GM21825 (cell line): ENCODE measurements at regions not wholly inside any gene's neighbourhood (a gene's known extent, or its start where the extent isn't known, plus 50 kb on each side); places are given as distances from the start of the nearest gene placed in this dataset.

Experiments
- ATAC-seq: cut with Tn5 transposase; IDR thresholded peaks from one replicate; pipeline ENCODE4 v1.9.1; 2021; ENCODE audit warnings: mild to moderate bottlenecking, moderate library complexity; ENCODE audit not compliant: unreplicated experiment

DNA sequence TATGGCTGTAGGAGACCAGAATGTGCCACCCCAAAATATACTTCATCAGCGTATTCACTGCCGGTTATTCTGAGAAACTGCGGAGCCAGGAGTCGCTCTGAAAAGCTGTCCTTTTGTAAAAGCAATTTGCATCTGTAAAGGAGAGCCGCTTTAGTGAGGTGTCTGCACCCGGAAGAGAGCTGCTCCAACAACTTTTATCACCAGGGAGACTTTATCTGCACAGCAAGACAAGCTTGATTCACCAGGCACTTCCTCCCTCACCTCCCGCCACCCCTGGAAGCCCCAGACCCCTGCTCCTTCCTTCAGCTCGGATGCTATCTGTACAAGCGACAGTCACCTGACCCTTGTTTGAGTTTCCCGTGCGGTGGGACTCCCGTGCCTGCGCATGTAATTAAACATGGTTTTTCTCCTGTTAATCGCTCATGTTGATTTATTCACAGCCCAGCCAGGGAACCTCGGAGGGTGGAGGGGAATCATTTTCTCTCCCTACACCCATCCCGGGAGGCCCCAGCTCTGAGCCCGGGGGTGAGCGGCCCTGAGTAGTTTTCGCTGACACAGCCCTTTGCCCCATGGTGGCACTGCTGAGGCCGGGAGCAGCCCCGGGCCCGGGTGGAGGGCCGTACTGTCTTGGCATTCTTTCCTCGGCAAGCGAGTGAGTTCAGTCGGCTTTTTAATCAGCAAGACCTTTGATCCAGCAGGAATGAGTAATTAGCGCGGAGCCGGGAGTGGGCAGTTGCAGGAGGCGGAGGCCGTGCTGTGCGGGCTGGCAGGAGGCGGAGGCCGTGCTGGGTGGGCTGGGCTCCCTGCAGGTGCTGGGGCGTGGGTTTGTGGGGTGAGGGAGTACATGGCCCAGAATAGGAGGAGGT, 222.7 kb upstream of the CIBAR2 start:
- no peak for ATAC-seq

DNA sequence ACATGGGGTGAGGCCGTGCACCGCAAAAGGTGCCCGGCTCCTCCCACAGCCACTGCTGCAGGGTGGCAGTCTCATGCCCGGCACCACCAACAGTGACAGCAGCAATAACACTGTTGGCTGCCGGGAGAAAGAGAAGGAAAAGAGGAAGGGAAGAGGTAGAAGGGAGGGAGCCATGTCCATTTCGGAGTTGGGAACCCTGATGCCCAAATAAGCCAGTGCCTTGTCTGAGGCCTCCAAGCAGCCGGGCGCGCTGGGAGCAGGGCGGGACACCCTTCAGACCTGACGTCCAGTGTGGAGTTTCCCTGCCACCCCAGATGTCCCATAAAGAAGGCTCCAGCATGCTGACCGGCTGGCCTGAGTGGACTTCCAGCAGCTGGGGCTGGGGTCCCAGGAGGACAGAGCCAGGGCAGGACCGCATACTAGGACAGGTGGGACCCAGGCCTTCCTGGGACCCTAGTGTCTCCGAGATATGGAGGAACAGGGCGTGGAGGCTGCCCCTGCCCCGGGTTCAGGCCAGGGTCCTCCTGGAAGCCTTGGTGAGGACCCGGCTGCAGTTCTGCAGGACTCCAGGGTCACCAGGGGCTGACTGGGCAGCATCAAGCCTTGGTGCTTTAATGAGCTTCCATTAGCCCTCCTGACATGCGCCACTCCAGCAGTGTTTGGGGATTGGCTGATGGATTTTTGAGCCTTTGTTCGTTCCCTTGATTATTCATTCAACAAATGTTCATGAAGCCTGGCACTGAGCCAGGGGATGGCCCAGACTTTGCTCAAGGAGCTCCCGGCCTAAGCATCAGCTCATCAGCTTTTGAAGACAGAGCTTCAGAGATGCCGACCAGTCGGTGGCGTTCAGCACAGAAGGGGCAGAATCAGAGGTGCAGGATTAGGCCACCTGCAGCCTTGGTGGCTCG, 223.6 kb upstream of the CIBAR2 start:
- ATAC-seq: no peak

DNA sequence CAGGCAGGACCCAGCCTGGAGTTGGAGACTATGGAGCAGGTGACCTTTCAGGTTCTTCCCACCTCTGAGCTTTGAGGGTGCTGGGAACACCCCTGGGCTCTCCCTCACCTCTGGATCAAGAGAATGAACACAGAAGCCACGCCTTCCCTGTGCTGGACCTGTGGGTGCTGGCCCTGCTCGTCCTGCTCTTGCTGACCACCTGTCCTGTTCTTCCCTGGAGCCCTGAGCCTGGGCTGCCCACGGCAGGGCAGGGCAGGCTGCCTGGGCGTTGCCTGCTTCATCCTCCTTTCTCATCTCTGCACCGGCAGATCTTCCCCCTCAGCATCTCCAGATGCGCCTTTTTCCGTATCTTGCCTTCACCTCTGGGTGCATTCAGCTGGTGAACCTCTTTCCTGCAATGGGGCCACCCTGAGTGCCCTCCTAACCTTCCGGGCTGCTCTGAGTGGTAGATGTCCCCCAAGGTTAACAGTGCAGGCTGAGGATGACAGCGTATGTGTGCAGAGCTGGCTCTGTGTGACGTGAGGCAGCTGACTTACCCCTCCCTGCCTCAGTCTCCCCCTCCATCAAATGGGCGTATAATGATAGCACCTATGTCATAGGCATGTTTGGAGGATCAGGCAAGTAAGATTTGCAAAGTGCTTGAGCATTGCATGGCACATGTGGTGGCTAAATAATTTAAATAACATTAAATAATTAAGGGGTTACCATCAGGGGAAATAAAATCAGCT, 225.8 kb upstream of the CIBAR2 start:
- ATAC-seq: no peak

DNA sequence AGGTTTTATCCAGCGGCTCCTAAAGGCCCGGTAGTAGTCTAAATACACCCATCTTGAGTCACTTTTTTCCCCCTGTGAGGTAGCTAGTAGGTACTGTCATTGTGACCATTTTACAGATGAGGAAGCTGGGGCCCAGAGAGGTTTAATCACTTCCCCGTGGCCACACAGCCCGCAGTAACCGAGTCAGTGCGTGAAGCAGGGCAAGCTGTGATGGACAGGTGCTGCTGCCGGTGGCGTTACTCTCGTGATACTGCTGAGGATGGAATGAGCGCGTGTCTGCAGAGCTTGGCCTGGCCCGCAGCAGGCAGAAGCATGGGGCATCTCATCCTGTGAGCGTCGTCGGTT, 226.3 kb upstream of the CIBAR2 start:
- no peak for ATAC-seq

DNA sequence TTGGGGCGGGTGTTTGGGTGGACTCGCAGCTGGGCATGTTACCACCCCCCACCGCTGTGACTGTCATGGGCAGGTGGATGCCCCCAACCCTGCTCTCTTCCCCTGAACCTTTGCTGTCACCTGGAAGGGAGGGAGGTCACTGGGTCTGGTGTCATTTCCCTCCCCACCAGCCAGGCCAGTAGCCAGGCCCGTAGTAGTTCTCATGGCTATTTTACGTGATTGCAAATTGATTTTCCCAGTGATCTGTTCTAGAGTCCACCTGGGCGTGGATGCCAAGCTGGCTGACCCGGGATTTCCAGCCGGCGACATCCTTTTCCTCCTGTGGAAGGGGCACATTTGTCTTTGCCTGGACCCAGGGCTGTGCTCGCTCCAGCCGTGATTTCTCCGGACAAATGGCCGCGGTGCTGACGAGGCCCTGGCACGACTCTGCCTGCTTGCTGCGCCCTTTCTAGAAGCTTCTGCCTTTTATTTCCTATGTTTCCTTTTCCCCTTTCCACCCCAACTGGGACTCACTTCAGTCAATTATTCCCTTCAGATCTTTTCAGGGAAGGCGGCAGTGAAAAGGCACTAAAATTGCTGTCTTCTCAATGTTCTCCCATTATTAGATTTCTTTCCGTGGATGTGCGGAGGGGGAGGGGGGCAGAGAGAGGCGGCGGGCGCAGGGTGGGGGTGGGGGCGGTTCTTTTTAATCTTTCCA, 226.9 kb upstream of the CIBAR2 start:
- no peak for ATAC-seq

DNA sequence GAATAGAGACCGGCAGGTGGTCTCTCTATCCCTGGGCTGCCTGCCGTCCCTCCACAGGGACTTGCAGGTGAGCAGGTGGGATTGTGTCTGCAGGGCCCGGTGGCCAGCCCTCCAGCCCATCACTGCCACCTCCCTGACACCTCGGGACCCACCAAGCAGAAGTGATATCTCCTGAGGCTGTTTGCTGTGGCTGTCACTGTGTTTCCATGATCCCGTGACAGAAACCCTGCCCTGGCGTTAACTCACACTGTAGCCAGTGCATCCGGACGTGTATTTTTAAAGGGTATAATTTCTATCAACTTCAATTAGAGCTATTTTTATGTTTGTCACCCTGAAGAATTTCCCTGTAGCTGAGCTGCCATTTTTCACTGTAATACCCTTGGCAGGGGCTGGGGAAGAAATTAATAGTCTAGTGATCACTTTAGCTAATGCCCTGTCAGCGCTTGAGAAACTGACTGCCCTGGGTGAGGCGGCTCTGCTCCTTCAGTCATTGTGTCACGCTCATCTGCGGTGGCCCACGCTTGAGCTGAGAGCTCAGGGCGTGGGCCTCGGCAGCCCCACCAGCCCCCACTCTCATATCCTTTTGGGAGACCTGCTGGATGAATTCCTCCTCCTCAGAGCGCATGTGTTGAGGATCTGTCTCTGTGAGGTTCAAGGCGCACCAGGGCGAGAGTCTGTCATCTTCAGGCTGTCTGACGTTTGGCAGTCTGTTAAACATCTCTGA, 229.9 kb upstream of the CIBAR2 start:
- ATAC-seq: no peak

DNA sequence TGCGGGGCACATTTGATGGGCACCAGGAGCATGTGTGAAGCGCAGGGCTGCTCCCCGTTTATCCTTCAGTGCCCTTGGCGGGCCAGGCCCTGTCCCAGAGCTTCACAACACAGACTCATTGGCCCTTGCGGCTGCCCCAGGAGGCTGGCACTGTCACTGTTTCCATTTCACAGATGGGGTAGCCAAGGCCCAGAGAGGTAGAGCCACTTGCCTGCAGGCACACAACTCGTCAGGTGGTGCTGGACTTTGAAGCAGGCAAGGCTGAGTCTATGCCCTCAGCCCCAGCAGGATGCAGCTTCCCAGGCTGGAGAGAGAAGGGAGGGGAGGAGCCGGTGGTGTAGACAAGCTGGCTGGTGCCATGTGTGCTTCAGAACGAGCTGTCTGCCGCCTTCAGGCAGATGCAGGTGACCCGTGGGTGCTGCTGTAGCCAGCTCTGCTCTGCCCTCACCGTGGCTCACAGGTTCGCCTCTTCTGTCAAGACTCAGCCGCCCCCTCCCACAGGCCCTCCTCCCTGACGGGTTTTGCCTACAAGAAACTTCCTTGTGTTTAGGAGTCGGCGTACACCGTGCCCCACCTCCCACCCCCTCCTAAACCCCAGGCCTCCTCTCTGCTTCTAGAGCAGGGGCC, 232.3 kb upstream of the CIBAR2 start:
- ATAC-seq: no peak

DNA sequence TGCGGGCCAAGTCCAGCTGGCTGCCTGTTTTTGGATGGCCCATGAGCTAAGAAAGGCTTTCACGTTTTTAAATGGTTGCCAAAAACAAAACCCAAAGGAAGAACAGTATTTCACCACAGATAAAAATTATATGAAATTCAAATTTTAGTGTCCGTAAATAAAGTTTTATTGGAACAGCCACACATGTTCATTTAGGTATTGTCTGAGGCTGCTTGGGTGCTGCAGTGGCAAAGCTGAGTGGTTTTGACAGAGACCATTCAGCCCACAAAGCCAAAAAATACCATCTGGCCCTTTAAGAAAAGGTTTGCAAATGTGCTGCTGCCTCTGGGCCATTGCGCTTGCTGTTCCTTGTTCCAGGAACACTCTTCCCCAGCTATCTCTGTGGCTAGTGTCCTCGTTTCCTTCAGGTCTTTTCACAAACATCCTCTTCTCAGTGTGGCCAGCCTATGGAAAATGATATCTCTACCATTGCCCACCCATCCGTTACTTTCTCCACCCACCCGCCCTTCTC, 232.9 kb upstream of the CIBAR2 start:
- no peak for ATAC-seq

DNA sequence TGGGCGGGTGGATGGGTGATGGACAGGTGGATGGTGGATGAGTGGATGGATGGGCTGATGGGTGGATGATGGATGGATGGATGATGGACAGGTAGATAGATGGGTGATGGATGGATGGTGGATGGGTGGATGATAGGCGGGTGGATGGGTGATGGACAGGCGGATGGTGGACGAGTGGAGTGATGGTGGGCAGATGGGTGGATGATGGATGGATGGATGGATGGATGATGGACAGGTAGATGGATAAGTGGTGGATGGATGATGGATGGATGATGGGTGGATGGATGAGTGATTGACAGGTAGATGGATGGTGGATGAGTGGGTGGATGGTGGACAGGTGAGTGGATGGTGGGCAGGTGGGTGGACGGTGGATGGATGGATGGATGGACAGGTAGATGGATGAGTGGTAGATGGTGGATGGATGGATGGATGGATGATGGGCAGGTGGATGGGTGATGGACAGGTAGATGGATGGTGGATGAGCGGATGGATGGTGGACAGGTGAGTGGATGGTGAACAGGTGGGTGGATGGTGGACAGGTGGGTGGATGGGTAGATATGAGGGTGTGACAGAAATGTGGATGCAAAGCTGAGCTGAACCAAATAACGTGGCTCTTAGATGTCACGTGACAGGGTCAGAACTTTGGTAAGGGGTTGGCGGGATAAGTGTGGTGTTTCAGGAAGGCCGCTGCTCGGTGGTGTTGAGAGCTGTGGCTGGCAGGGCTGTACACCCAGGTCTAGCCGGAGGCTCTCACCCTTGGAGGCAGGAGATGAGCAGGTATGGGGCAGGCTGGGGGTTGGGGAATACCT, 234.3 kb upstream of the CIBAR2 start:
- ATAC-seq: no peak

DNA sequence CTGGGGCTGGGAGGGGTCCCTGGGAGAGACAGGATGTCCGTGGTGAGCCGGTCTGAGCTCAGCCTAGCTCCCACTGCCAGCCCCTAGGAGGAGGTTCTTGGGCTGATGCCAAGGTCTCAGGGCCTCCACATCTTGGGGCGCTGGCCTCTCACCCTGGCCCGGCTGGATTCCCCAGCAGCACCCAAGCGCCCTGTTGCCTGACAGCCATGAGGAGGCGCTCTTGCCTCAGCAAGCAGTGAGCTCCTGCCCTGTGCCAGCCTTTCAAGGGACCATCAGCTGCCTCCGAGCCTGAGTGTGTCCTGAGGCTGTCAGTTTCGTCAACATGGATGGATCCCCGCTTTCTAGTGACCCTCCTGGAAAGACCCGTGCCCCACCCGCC, 234.9 kb upstream of the CIBAR2 start:
- ATAC-seq: no peak

DNA sequence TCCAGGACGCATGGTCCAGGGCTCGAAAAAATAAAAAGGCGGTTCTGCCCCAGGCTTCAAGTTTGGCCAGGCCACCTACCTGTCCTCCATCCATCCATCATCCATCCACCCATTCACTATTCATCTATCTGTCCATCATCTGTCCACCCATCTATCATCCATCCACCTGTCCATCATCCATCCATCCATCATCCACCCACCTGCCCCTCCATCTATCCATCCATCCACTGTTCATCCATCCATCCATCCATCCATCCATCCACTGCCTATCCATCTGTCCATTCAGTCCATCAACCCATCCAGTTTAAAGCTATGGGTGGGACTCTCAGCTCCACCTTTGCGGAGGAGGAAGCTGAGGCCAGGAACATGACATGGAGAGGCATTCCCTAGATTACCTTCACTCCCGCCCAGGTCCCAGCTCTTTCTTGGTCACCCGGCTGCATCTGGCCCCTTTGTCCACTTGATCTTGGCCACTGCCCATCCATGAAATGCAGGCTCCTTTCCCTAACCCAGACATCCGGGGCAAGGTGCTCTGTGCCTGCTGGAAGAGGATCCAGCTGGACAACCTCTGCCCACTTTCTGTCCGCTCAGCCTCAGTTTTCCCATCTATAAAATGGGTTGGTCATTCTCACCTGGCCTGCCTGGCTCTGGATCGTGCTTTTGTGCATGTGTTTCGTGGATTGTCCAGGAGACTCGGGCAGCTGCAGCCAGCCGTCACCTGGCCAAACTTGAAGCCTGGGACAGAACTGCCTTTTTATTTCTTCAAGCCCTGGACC, 236.0 kb upstream of the CIBAR2 start:
- no peak for ATAC-seq

DNA sequence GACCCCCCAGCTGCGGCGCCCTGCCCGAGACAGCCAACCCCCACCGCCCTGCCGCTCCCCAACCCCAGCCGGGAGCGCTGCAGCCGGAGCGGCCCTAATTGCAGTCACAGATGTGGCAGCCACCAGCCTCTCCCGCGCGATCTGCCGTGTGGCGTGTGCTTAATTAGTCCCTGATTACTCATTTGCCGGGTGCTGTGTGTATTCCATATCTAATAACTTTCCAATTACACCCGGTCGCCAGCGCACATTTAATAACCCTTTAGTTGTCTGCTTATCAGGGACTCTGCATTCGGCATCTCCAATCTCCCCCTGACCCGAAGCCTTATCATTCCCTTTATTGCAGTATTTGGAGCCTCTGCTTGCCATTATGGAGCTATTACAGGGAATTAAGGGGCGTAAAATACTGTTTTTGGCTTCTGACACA, 236.7 kb upstream of the CIBAR2 start:
- no peak for ATAC-seq

DNA sequence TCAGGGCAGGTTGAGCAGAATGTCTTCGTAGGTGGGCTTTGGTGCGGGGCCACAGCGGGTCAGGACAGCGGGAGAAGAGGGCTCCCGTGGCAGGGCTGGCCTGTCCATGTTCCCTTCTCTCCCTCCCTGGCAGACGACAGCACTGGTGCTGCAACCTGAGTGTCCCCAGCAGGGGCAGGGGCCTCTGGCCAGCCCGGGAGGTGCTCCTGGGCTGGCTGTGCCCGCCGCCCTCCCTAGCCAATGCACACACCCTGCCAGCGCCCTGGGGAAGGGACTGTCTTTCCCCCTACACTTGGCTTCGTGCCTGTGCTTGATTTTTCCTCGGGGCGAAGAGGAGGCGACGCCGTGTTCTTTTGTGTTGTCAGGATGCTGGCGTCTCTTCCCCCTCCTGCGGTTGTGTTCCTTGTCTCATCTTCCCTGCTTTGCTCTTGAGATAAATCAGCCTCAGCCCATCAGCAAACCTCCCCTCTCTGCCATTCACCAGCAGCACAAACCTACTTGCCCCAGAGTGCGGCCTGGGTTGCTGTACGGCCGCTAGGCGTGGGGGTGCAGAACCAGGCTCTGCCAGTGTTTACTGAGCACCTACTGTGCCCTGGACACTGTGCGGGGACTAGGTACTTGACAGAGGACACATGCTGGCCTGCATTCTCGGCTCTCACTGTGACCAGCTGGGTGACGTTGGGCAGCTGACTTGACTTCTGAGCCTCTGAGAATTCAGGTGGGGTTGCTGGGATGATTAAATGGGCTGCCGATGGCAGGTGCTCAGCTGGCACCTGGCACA, 237.3 kb upstream of the CIBAR2 start:
- ATAC-seq: no peak

DNA sequence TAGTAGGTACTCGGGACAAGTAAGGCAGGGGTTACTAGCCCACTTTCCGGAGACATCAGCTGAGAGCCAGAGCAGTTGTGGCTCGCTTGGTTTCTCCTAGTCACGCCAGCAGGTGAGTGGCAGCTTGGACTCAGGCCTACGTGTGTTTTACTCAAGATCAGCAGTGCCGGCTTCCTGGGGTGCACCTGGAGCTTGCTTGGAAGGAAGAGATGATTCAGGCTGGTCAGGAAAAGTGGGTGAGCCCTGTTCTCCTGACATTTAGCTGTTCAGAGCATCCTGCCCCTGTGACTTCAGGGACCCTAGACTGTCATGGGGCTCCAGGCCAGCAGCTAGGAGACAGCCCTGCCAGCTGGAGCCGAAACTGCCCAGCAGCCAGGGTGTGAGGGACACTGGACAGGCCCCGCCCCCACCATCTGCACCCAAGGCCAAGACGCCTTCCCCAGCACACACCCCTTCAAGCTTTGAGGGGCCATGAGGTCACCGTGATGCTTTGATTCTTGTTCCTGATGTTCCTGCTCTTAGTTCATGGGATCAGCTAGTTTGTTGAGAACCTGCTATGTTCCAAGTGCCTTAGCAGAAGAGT, 238.0 kb upstream of the CIBAR2 start:
- ATAC-seq: no peak

DNA sequence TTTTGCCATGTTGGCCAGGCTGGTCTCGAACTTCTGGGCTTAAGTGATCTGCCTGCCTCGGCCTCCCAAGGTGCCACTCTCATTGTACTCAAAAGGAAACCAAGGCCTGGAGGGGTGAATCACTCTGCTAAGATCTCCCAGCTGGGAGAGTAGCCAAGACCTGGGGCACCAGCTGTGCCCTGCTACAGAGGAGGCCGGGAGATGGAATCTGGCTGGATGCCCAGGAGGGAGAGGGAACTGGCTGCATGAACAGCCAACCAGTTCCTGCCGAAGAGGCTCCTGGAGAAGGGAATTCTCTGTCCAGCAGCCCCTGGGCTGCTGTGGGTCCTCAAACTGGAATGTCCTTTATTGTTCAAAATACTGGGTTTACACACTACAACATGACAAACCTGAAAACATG, 238.7 kb upstream of the CIBAR2 start:
- ATAC-seq: no peak

DNA sequence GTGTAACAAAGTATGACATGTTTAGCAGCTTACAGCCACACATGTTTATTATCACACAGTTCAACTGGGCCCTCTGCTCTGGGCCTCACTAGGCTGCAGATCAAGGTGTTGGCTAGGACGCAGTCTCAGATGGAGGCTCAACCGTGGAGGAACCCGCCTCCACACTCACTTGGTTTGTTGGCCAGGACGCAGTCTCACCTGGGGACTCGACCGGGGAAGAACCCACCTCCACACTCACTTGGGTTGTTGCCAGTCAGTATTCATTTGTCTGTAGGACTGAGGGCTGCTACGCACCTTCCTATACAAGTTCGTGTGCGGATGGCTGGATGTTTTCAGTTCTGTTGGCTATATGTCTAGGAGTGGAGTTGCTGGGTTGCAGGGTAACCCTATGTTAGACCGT, 240.7 kb upstream of the CIBAR2 start:
- no peak for ATAC-seq
